IMR-90 (cell line): ENCODE measurements at regions not wholly inside any gene's neighbourhood (a gene's known extent, or its start where the extent isn't known, plus 50 kb on each side); places are given as distances from the start of the nearest gene placed in this dataset.

Experiments
- ATAC-seq: fragments of 200-7000 bp; cut with Tn5 transposase; 2 replicates; pipeline ENCODE4 v1.9.1; 2020; ENCODE audit warnings: low read depth, mild to moderate bottlenecking, moderate library complexity
- BruUV-seq: library from RNA; stranded (reverse); fragments of 400-500 nt; replicated peaks from 2 replicates; lab custom pipeline; 2021; lab: Mats Ljungman, UMichigan
- CTCF ChIA-PET: fragments of 300-600 bp; formaldehyde crosslinking; extraction: SDS; loops from one replicate; lab custom pipeline; 2021; ENCODE audit warnings: antibody characterized with exemption; lab: Yijun Ruan, JAX
- POLR2A ChIA-PET: fragments of 300-600 bp; sonication (Branson Sonifier 250); formaldehyde crosslinking; loops from one replicate; lab custom pipeline; 2022; ENCODE audit warnings: antibody characterized with exemption; ENCODE audit not compliant: unreplicated experiment; lab: Charles Lee
- DNase-seq: peaks from one replicate; pipeline ENCODE4 v3.0.0; 2013
- H2AFZ ChIP-seq: replicated peaks from 2 replicates; pipeline ENCODE3; 2013; ENCODE audit warnings: low read length, mild to moderate bottlenecking; ENCODE audit not compliant: poor library complexity
- H2AK5ac ChIP-seq: 2 replicates; pipeline ENCODE4 v1.6.1; 2013; ENCODE audit warnings: low read depth, low read length, inconsistent platforms
- H2AK9ac ChIP-seq: replicated peaks from 2 replicates; pipeline ENCODE3; 2013; ENCODE audit warnings: mild to moderate bottlenecking, low read depth, low read length, moderate library complexity; ENCODE audit not compliant: poor library complexity
- H2BK120ac ChIP-seq: 2 replicates; pipeline ENCODE4 v1.6.1; 2013; ENCODE audit warnings: low read depth, low read length, inconsistent platforms
- H2BK15ac ChIP-seq: 3 replicates; pipeline ENCODE4 v1.6.1; 2013; ENCODE audit warnings: low read depth, low read length, inconsistent platforms
- H2BK20ac ChIP-seq: 2 replicates; pipeline ENCODE4 v1.6.1; 2013; ENCODE audit warnings: low read depth, mild to moderate bottlenecking, inconsistent platforms, low read length, moderate library complexity
- H2BK5ac ChIP-seq: 2 replicates; pipeline ENCODE4 v1.6.1; 2013; ENCODE audit warnings: mild to moderate bottlenecking, low read depth, low read length, inconsistent platforms; ENCODE audit not compliant: poor library complexity, severe bottlenecking
- H3K14ac ChIP-seq: replicated peaks from 2 replicates; pipeline ENCODE4 v1.6.1; 2013; ENCODE audit warnings: low read depth, low read length, inconsistent platforms
- H3K18ac ChIP-seq: 2 replicates; pipeline ENCODE4 v1.6.1; 2013; ENCODE audit warnings: low read depth, low read length, control low read depth
- H3K23ac ChIP-seq: 2 replicates; pipeline ENCODE4 v1.6.1; 2013; ENCODE audit warnings: low read depth, low read length, inconsistent platforms
- H3K27ac ChIP-seq: 2 replicates; pipeline ENCODE4 v1.5.1; 2013; ENCODE audit warnings: mild to moderate bottlenecking, control low read depth, low read length; ENCODE audit not compliant: insufficient read depth
- H3K27me3 ChIP-seq: 2 replicates; pipeline ENCODE4 v1.6.1; 2013; ENCODE audit warnings: low read length; ENCODE audit not compliant: control insufficient read depth, insufficient read depth
- H3K36me3 ChIP-seq: 2 replicates; pipeline ENCODE4 v1.6.1; 2013; ENCODE audit warnings: low read length, mixed read lengths; ENCODE audit not compliant: control insufficient read depth, insufficient read depth
- H3K4ac ChIP-seq: 2 replicates; pipeline ENCODE4 v1.6.1; 2013; ENCODE audit warnings: low read depth, low read length, inconsistent platforms
- H3K4me1 ChIP-seq: 2 replicates; pipeline ENCODE4 v1.6.1; 2013; ENCODE audit warnings: low read length, mixed read lengths; ENCODE audit not compliant: control insufficient read depth, insufficient read depth
- H3K4me2 ChIP-seq: 2 replicates; pipeline ENCODE4 v1.6.1; 2013; ENCODE audit warnings: low read depth, mild to moderate bottlenecking, control low read depth, low read length, moderate library complexity
- H3K4me3 ChIP-seq: 2 replicates; pipeline ENCODE4 v1.5.1; 2013; ENCODE audit warnings: low read depth, mild to moderate bottlenecking, control low read depth, low read length, moderate library complexity; ENCODE audit not compliant: insufficient read depth
- H3K56ac ChIP-seq: 2 replicates; pipeline ENCODE4 v1.6.1; 2013; ENCODE audit warnings: low read length, inconsistent platforms; ENCODE audit not compliant: insufficient read depth; ENCODE audit errors: extremely low read depth
- H3K79me1 ChIP-seq, 2 experiments: 2 replicates each; pipeline ENCODE4 v1.6.1; 2013; ENCODE audit warnings: low read length in 2 of 2, inconsistent platforms in 1 of 2, low read depth in 1 of 2
- H3K9ac ChIP-seq: 2 replicates; pipeline ENCODE4 v1.6.1; 2013; ENCODE audit warnings: low read depth, low read length, control low read depth
- H3K9me1 ChIP-seq: 2 replicates; pipeline ENCODE4 v1.6.1; 2013; ENCODE audit warnings: low read length, inconsistent platforms; ENCODE audit not compliant: insufficient read depth
- H3K9me3 ChIP-seq: 2 replicates; pipeline ENCODE4 v1.6.1; 2013; ENCODE audit warnings: low read length; ENCODE audit not compliant: control insufficient read depth, insufficient read depth
- H4K20me1 ChIP-seq: 2 replicates; pipeline ENCODE4 v1.6.1; 2013; ENCODE audit warnings: low read length, inconsistent platforms; ENCODE audit not compliant: insufficient read depth
- H4K5ac ChIP-seq: 2 replicates; pipeline ENCODE4 v1.6.1; 2013; ENCODE audit warnings: mild to moderate bottlenecking, low read depth, low read length, control low read depth
- H4K8ac ChIP-seq, 2 experiments: 2 replicates each; pipeline ENCODE4 v1.6.1; 2013; ENCODE audit warnings: low read depth in 2 of 2, low read length in 2 of 2, control low read depth in 1 of 2, inconsistent platforms in 1 of 2
- H4K91ac ChIP-seq: 2 replicates; pipeline ENCODE4 v1.6.1; 2013; ENCODE audit warnings: low read depth, low read length, inconsistent platforms; ENCODE audit not compliant: insufficient read depth
- BHLHE40 ChIP-seq: fragments of 150-350 bp; IDR thresholded peaks from 2 replicates; pipeline ENCODE4 v1.6.1; 2016; ENCODE audit warnings: mild to moderate bottlenecking, low read depth, low read length
- CEBPB ChIP-seq: IDR thresholded peaks from 2 replicates; pipeline ENCODE4 v1.6.1; 2012; ENCODE audit warnings: low read depth, low read length, improper control_type of control experiment
- CHD1 ChIP-seq: IDR thresholded peaks from 2 replicates; pipeline ENCODE4 v1.6.1; 2012; ENCODE audit warnings: low read depth, low read length, improper control_type of control experiment
- FOS ChIP-seq: fragments of 150-350 bp; IDR thresholded peaks from 2 replicates; pipeline ENCODE4 v1.6.1; 2016; ENCODE audit warnings: low read depth, low read length
- MAFK ChIP-seq: IDR thresholded peaks from 2 replicates; pipeline ENCODE4 v1.6.1; 2012; ENCODE audit warnings: low read depth, low read length, improper control_type of control experiment
- MAZ ChIP-seq: IDR thresholded peaks from 2 replicates; pipeline ENCODE4 v1.6.1; 2012; ENCODE audit warnings: low read depth, mild to moderate bottlenecking, low read length, improper control_type of control experiment, moderate library complexity, borderline replicate concordance
- MXI1 ChIP-seq: IDR thresholded peaks from 2 replicates; pipeline ENCODE4 v1.6.1; 2012; ENCODE audit warnings: low read depth, mild to moderate bottlenecking, low read length, moderate library complexity, borderline replicate concordance
- NFE2L2 ChIP-seq: fragments of 150-350 bp; IDR thresholded peaks from 2 replicates; pipeline ENCODE4 v1.6.1; 2016; ENCODE audit warnings: low read depth, mild to moderate bottlenecking, low read length
- POLR2A ChIP-seq: IDR thresholded peaks from 2 replicates; pipeline ENCODE4 v1.6.1; 2012; ENCODE audit warnings: mild to moderate bottlenecking, low read depth, low read length
- RAD21 ChIP-seq: IDR thresholded peaks from 2 replicates; pipeline ENCODE4 v1.6.1; 2012; ENCODE audit warnings: low read length, improper control_type of control experiment
- RCOR1 ChIP-seq: IDR thresholded peaks from 2 replicates; pipeline ENCODE4 v1.6.1; 2012; ENCODE audit warnings: mild to moderate bottlenecking, low read length, improper control_type of control experiment; ENCODE audit not compliant: insufficient replicate concordance
- RFX5 ChIP-seq: IDR thresholded peaks from 2 replicates; pipeline ENCODE4 v1.8.0; 2012; ENCODE audit warnings: low read depth, mild to moderate bottlenecking, low read length, moderate library complexity
- SMC3 ChIP-seq: fragments of 150-350 bp; IDR thresholded peaks from 2 replicates; pipeline ENCODE4 v1.6.1; 2016; ENCODE audit warnings: low read depth, mild to moderate bottlenecking, antibody characterized with exemption, low read length, moderate library complexity
- WGBS, 2 experiments: methylation state at CpG; one replicate each; pipeline versions ENCODE4 v1.1.5 to v1.1.7; 2013; ENCODE audit warnings: missing lambda C conversion rate in 2 of 2; ENCODE audit not compliant: insufficient read length in 1 of 2; ENCODE audit errors: extremely low coverage in 2 of 2; 5-methylcytosine and 5-hydroxymethylcytosine counted together
- dilution Hi-C: fragments of 300-500 bp; cut with HindIII; formaldehyde crosslinking; loops from one replicate; pipeline ENCODE4 v1.14.3; 2018; ENCODE audit warnings: low sequenced_read_pairs; ENCODE audit not compliant: unreplicated experiment
- in situ Hi-C: fragments of 300-500 bp; cut with MboI; formaldehyde crosslinking; loops from 3 replicates; pipeline ENCODE4 v1.14.3; 2019; ENCODE audit warnings: low sequenced_read_pairs, inconsistent platforms, mixed read lengths
- intact Hi-C: fragments of 100-400 bp; cut with micrococcal nuclease; formaldehyde crosslinking; loops from 2 replicates; pipeline ENCODE4 v1.10.0; 2022
- TF ChIP-seq, protein P1 (sequence below): fragments of 150-350 bp; IDR thresholded peaks from 2 replicates; pipeline ENCODE4 v1.6.1; 2016; ENCODE audit warnings: low read depth, mild to moderate bottlenecking, low read length, moderate library complexity, borderline replicate concordance
- TF ChIP-seq, protein P2 (sequence below): conservative IDR thresholded peaks from 2 replicates; pipeline ENCODE4 v1.5.1; 2012; ENCODE audit warnings: mild to moderate bottlenecking, low read depth, low read length, improper control_type of control experiment
- TF ChIP-seq, protein P3 (sequence below): fragments of 150-350 bp; IDR thresholded peaks from 2 replicates; pipeline ENCODE4 v1.6.1; 2017; ENCODE audit warnings: mild to moderate bottlenecking, antibody characterized with exemption, low read length, low read depth

DNA sequence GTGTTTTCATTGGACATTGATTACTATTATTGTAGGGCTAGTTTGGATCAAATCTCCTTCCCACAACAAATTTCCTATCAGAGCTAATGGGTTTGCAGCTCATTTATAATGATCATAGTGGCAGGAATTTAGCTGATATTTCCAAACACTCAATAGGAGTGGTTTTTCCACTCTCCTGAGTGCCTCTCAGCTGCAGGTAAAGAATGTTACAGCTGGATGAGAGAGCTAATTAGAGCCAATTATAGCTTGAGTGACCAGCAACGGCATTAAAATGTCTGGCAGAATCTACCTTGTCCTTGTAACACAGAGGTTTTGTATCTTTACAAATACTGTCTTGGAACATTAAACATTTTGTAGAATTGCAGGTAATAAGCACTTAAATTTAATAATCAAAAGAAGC is 602.8 kb upstream of the EPHA5 start:
- H2BK5ac ChIP-seq: no peak overlapping the region
- H3K4ac ChIP-seq: no peak overlapping the region
- no CpG with 5 or more reads among the region's 1 CpG for WGBS, 2 experiments
- no peak overlapping the region for H3K9ac ChIP-seq
- no peak overlapping the region for H2AK9ac ChIP-seq
- H3K14ac ChIP-seq: no peak overlapping the region
- no peaks in the 10 kb centered on the region for H3K36me3 ChIP-seq
- no peaks in the 10 kb centered on the region for H3K79me1 ChIP-seq
- no peaks in the 10 kb centered on the region for H3K27me3 ChIP-seq
- no peaks in the 10 kb centered on the region for H3K4me1 ChIP-seq
- H4K8ac ChIP-seq: no peak overlapping the region
- no peak overlapping the region for H2BK20ac ChIP-seq
- DNase-seq (no peak), ATAC-seq (no peak)
- H3K18ac ChIP-seq: no peak overlapping the region
- in situ Hi-C loops (no loop called here), dilution Hi-C loops (no loop called here), intact Hi-C loops (no loop called here)
- ChIA-PET POLR2A (no interaction called here), CTCF (no interaction called here)
- no peak overlapping the region for H3K56ac ChIP-seq
- H4K91ac ChIP-seq: no peak overlapping the region
- no peak overlapping the region for H2AK5ac ChIP-seq
- no peak overlapping the region for H2BK120ac ChIP-seq
- H3K9me3 ChIP-seq: no peaks in the 10 kb centered on the region
- no peak overlapping the region for H2BK15ac ChIP-seq
- no peak overlapping the region for H2AFZ ChIP-seq
- no peak overlapping the region for H3K4me2 ChIP-seq
- no peaks in the 10 kb centered on the region for H3K9me1 ChIP-seq
- BruUV-seq: no TSS peak
- H3K4me3 ChIP-seq: no peak overlapping the region
- no peak overlapping the region for H3K23ac ChIP-seq
- H4K20me1 ChIP-seq: no peaks in the 10 kb centered on the region
- H3K27ac ChIP-seq: no peak overlapping the region
- TF ChIP-seq POLR2A (no peak), MAFK (no peak), CHD1 (no peak), RAD21 (no peak), MXI1 (no peak), FOS (no peak), RFX5 (no peak), CEBPB (no peak), SMC3 (no peak), RCOR1 (no peak), NFE2L2 (no peak), MAZ (no peak), BHLHE40 (no peak)
- TF ChIP-seq, protein P1, sequence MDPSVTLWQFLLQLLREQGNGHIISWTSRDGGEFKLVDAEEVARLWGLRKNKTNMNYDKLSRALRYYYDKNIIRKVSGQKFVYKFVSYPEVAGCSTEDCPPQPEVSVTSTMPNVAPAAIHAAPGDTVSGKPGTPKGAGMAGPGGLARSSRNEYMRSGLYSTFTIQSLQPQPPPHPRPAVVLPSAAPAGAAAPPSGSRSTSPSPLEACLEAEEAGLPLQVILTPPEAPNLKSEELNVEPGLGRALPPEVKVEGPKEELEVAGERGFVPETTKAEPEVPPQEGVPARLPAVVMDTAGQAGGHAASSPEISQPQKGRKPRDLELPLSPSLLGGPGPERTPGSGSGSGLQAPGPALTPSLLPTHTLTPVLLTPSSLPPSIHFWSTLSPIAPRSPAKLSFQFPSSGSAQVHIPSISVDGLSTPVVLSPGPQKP: no peak
- TF ChIP-seq, protein P2, sequence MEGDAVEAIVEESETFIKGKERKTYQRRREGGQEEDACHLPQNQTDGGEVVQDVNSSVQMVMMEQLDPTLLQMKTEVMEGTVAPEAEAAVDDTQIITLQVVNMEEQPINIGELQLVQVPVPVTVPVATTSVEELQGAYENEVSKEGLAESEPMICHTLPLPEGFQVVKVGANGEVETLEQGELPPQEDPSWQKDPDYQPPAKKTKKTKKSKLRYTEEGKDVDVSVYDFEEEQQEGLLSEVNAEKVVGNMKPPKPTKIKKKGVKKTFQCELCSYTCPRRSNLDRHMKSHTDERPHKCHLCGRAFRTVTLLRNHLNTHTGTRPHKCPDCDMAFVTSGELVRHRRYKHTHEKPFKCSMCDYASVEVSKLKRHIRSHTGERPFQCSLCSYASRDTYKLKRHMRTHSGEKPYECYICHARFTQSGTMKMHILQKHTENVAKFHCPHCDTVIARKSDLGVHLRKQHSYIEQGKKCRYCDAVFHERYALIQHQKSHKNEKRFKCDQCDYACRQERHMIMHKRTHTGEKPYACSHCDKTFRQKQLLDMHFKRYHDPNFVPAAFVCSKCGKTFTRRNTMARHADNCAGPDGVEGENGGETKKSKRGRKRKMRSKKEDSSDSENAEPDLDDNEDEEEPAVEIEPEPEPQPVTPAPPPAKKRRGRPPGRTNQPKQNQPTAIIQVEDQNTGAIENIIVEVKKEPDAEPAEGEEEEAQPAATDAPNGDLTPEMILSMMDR: no peak
- TF ChIP-seq, protein P3, sequence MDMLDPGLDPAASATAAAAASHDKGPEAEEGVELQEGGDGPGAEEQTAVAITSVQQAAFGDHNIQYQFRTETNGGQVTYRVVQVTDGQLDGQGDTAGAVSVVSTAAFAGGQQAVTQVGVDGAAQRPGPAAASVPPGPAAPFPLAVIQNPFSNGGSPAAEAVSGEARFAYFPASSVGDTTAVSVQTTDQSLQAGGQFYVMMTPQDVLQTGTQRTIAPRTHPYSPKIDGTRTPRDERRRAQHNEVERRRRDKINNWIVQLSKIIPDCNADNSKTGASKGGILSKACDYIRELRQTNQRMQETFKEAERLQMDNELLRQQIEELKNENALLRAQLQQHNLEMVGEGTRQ: no peak
- no peak overlapping the region for H4K5ac ChIP-seq
